CD8-positive, alpha-beta memory T cell (primary cell): ENCODE measurements at regions not wholly inside any gene's neighbourhood (a gene's known extent, or its start where the extent isn't known, plus 50 kb on each side); places are given as distances from the start of the nearest gene placed in this dataset.
"Not testable (repeated sequence)": the region's sequence is repeated elsewhere in the genome, so short reads cannot be mapped to it uniquely, and the experiment has no call there.

ENCODE experiments used
- CTCF ChIA-PET: fragments of 350-600 bp; sonication (Branson Sonifier 250); formaldehyde crosslinking; loops from one replicate; lab custom pipeline; 2021; ENCODE audit warnings: antibody characterized with exemption; lab: Charles Lee
- POLR2A ChIA-PET: fragments of 350-600 bp; sonication (Branson Sonifier 250); formaldehyde crosslinking; loops from one replicate; lab custom pipeline; 2021; ENCODE audit warnings: antibody characterized with exemption; lab: Charles Lee
- DNase-seq, 5 donors: peaks; one replicate each; pipeline versions ENCODE4 v3.0.0 to v3.0.0-alpha.2; 2020 to 2022; ENCODE audit warnings: mixed read lengths in 1 of 5
- H3K27ac ChIP-seq: one replicate; pipeline ENCODE4 v1.7.0; 2013; ENCODE audit warnings: low read depth, mild to moderate bottlenecking, low read length, moderate library complexity
- H3K27me3 ChIP-seq: 2 replicates; pipeline ENCODE4 v1.7.0; 2013; ENCODE audit warnings: low read length, mild to moderate bottlenecking; ENCODE audit not compliant: insufficient read depth, poor library complexity, severe bottlenecking
- H3K36me3 ChIP-seq: 2 replicates; pipeline ENCODE4 v1.7.0; 2013; ENCODE audit warnings: mild to moderate bottlenecking, low read length, moderate library complexity; ENCODE audit not compliant: insufficient read depth
- H3K4me1 ChIP-seq: 2 replicates; pipeline ENCODE4 v1.7.0; 2013; ENCODE audit warnings: mild to moderate bottlenecking, low read length, moderate library complexity; ENCODE audit not compliant: insufficient read depth
- H3K4me3 ChIP-seq: 2 replicates; pipeline ENCODE4 v1.7.0; 2013; ENCODE audit warnings: mild to moderate bottlenecking, low read length
- H3K9me3 ChIP-seq: 2 replicates; pipeline ENCODE4 v1.7.0; 2013; ENCODE audit warnings: mild to moderate bottlenecking, low read length
- H3K27ac Mint-ChIP-seq, 8 donors: one replicate each; pipeline ENCODE4 v1.8.0; 2020 to 2021; ENCODE audit warnings: mixed read lengths in 8 of 8, mild to moderate bottlenecking in 6 of 8, inconsistent platforms in 3 of 8, moderate library complexity in 3 of 8
- H3K27me3 Mint-ChIP-seq, 2 donors: one replicate each; pipeline ENCODE4 v1.8.0; 2020 to 2021; ENCODE audit warnings: mixed read lengths in 2 of 2, mild to moderate bottlenecking in 1 of 2, moderate library complexity in 1 of 2
- H3K36me3 Mint-ChIP-seq, 3 donors: one replicate each; pipeline ENCODE4 v1.8.0; 2020 to 2021; ENCODE audit warnings: mixed read lengths in 3 of 3, inconsistent platforms in 1 of 3, mild to moderate bottlenecking in 1 of 3
- H3K4me1 Mint-ChIP-seq, 3 donors: one replicate each; pipeline ENCODE4 v1.8.0; 2020 to 2021; ENCODE audit warnings: mixed read lengths in 3 of 3, inconsistent platforms in 1 of 3, mild to moderate bottlenecking in 1 of 3
- H3K4me3 Mint-ChIP-seq, 7 donors: one replicate each; pipeline ENCODE4 v1.8.0; 2020 to 2021; ENCODE audit warnings: mixed read lengths in 7 of 7, mild to moderate bottlenecking in 6 of 7, moderate library complexity in 4 of 7, inconsistent platforms in 2 of 7
- H3K9me3 Mint-ChIP-seq, 5 donors: one replicate each; pipeline ENCODE4 v1.8.0; 2020 to 2022; ENCODE audit warnings: mixed read lengths in 5 of 5, mild to moderate bottlenecking in 3 of 5, moderate library complexity in 2 of 5, inconsistent platforms in 1 of 5

GRCh38 chr9:26789959-26790358 is 102.6 kb downstream of the CAAP1 start:
- POLR2A ChIA-PET, result no interaction called here
- no peak for DNase-seq

GRCh38 chr9:26786564-26786963 is 106.0 kb downstream of the CAAP1 start:
- no peaks in the 10 kb centered on the region for H3K9me3 Mint-ChIP-seq
- POLR2A ChIA-PET, result no interaction called here

More at GRCh38 chr9:26789959-26790358, 102.6 kb downstream of the CAAP1 start:
- Mint-ChIP-seq H3K27me3 (peaks cover 0 to 3% of the 10 kb centered on the region in 2 donors), H3K36me3 (no peaks in the 10 kb centered on the region), H3K4me3 (no peak overlapping the region), H3K27ac (no peak overlapping the region), H3K4me1 (no peaks in the 10 kb centered on the region), H3K9me3 (peaks cover 0 to 5% (median 0%) of the 10 kb centered on the region in 5 donors)
- no peaks in the 10 kb centered on the region for H3K4me1 ChIP-seq
- no peaks in the 10 kb centered on the region for H3K9me3 ChIP-seq
- H3K27ac ChIP-seq, result no peak overlapping the region
- H3K4me3 ChIP-seq, result no peak overlapping the region
- H3K36me3 ChIP-seq, result no peaks in the 10 kb centered on the region
- H3K27me3 ChIP-seq, result no peaks in the 10 kb centered on the region
- CTCF ChIA-PET, result no interaction called here

DNA sequence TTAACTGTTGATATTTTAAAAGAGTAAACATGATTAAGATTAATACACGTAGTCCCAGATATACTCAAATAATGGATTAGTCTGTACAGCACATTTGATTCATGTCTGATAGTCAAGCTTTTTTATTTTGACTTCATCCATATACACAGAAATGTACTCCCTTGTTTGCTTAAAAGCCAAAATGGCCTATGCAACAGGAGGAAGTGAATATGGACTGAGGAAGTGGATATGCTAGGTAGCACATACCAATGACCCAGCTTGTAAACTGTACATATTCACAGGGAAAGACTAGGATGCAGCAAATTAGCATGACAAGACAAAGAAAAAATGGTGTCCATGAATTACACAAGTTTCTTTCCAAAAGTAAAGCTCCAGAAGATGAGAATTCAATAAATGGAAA is 109.7 kb downstream of the CAAP1 start:
- Histone ChIP-seq H3K27ac (no peak overlapping the region), H3K9me3 (no peaks in the 10 kb centered on the region), H3K4me1 (no peaks in the 10 kb centered on the region), H3K27me3 (no peaks in the 10 kb centered on the region), H3K4me3 (no peak overlapping the region), H3K36me3 (no peaks in the 10 kb centered on the region)
- CTCF ChIA-PET, result no interaction called here
- H3K27ac Mint-ChIP-seq, result no peak overlapping the region
- H3K27me3 Mint-ChIP-seq, result peaks cover 0 to 7% of the 10 kb centered on the region in 2 donors
- H3K36me3 Mint-ChIP-seq, result no peaks in the 10 kb centered on the region
- POLR2A ChIA-PET, result no interaction called here
- H3K9me3 Mint-ChIP-seq, result peaks cover 0 to 4% (median 2%) of the 10 kb centered on the region in 5 donors
- no peaks in the 10 kb centered on the region for H3K4me1 Mint-ChIP-seq
- DNase-seq, result no peak
- H3K4me3 Mint-ChIP-seq, result no peak overlapping the region

More at GRCh38 chr9:26786564-26786963, 106.0 kb downstream of the CAAP1 start:
- H3K36me3 ChIP-seq, result no peaks in the 10 kb centered on the region
- Mint-ChIP-seq H3K27ac (no peak overlapping the region), H3K4me1 (no peaks in the 10 kb centered on the region), H3K36me3 (no peaks in the 10 kb centered on the region), H3K27me3 (peaks cover 0 to 5% of the 10 kb centered on the region in 2 donors), H3K4me3 (no peak overlapping the region)
- H3K4me3 ChIP-seq, result no peak overlapping the region
- H3K9me3 ChIP-seq, result no peaks in the 10 kb centered on the region
- no peak overlapping the region for H3K27ac ChIP-seq
- CTCF ChIA-PET, result no interaction called here
- H3K27me3 ChIP-seq, result no peaks in the 10 kb centered on the region
- no peak for DNase-seq
- H3K4me1 ChIP-seq, result no peaks in the 10 kb centered on the region

DNA sequence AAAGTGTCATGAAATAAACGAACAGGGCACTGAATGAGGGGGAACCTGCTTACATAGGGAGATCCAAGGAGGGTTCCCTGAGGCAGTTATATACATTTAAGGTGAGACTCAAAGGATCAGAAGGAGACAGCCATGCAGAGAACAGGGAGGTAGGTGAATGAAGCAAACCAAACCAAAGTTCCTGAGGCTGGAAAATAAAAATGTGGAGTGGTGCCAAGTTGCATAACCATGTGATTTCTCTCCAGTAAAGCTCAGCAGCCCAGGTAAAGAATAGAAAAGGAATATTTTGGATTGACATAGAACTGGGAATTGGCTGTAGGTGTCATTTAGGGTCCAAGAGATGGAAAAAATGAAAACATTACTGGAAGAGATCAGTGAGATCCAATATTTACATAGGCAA is 110.7 kb downstream of the CAAP1 start:
- CTCF ChIA-PET, result no interaction called here
- Mint-ChIP-seq H3K9me3 (peaks cover 0 to 4% (median 2%) of the 10 kb centered on the region in 5 donors), H3K4me3 (no peak overlapping the region), H3K4me1 (no peaks in the 10 kb centered on the region), H3K27ac (no peak overlapping the region), H3K27me3 (peaks cover 0 to 7% of the 10 kb centered on the region in 2 donors), H3K36me3 (no peaks in the 10 kb centered on the region)
- no peaks in the 10 kb centered on the region for H3K4me1 ChIP-seq
- H3K9me3 ChIP-seq, result no peaks in the 10 kb centered on the region
- no peaks in the 10 kb centered on the region for H3K27me3 ChIP-seq
- H3K4me3 ChIP-seq, result no peak overlapping the region
- no peak overlapping the region for H3K27ac ChIP-seq
- POLR2A ChIA-PET, result no interaction called here
- DNase-seq, result no peak
- no peaks in the 10 kb centered on the region for H3K36me3 ChIP-seq

GRCh38 chr9:26780307-26780706 is 112.3 kb downstream of the CAAP1 start:
- DNase-seq, CTCF ChIA-PET, H3K9me3 Mint-ChIP-seq, H3K36me3 ChIP-seq, H3K27ac ChIP-seq, H3K27me3 Mint-ChIP-seq, H3K9me3 ChIP-seq, H3K4me1 ChIP-seq, H3K4me3 Mint-ChIP-seq, H3K4me1 Mint-ChIP-seq, POLR2A ChIA-PET, H3K36me3 Mint-ChIP-seq, H3K4me3 ChIP-seq, H3K27me3 ChIP-seq, H3K27ac Mint-ChIP-seq: not testable (repeated sequence)

- Histone ChIP-seq H3K27me3 (no peaks in the 10 kb centered on the region), H3K4me1 (no peaks in the 10 kb centered on the region), H3K4me3 (no peak overlapping the region), H3K9me3 (no peaks in the 10 kb centered on the region), H3K27ac (no peak overlapping the region), H3K36me3 (no peaks in the 10 kb centered on the region)
- Mint-ChIP-seq H3K27me3 (peaks cover 5 to 12% of the 10 kb centered on the region in 2 donors), H3K36me3 (peaks cover 0 to 4% (median 2%) of the 10 kb centered on the region in 3 donors), H3K4me1 (no peaks in the 10 kb centered on the region), H3K9me3 (peaks cover 0 to 8% (median 4%) of the 10 kb centered on the region in 5 donors), H3K27ac (no peak overlapping the region), H3K4me3 (peak overlapping the region in 1 of 7 donors; percentile 25)
- DNase-seq, result no peak
- CTCF ChIA-PET, result no interaction called here
- POLR2A ChIA-PET, result no interaction called here
These were observed 113.5 kb downstream of the CAAP1 start for GRCh38 chr9:26779062-26779461.

DNA sequence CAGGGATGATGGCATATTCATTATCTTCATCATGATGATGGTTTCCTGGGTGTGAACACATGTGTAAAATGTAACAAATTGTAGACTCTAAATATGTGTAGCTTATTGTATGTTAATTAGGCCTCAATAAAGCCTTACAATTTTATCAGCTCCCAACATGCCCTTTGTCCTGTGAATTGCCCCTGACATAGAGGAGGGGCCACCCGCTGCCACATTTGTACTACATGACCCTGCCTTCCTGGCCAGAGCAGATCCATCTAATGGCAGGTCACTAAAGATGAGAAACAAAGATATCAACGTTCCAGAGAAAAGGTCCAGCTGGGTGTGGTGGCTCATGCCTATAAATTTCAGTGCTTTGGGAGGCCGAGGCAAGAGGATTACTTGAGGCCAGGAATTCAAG is 117.2 kb downstream of the CAAP1 start:
- ChIA-PET POLR2A (no interaction called here), CTCF (no interaction called here)
- Mint-ChIP-seq H3K9me3 (peaks cover 0 to 8% (median 3%) of the 10 kb centered on the region in 5 donors), H3K27me3 (peaks cover 6 to 10% of the 10 kb centered on the region in 2 donors), H3K27ac (no peak overlapping the region), H3K36me3 (peaks cover 0 to 4% (median 2%) of the 10 kb centered on the region in 3 donors), H3K4me1 (no peaks in the 10 kb centered on the region), H3K4me3 (no peak overlapping the region)
- no peak for DNase-seq
- H3K36me3 ChIP-seq, result no peaks in the 10 kb centered on the region
- no peaks in the 10 kb centered on the region for H3K9me3 ChIP-seq
- H3K27ac ChIP-seq, result no peak overlapping the region
- no peaks in the 10 kb centered on the region for H3K4me1 ChIP-seq
- no peaks in the 10 kb centered on the region for H3K27me3 ChIP-seq
- no peak overlapping the region for H3K4me3 ChIP-seq

- Histone ChIP-seq H3K4me1 (no peaks in the 10 kb centered on the region), H3K36me3 (no peaks in the 10 kb centered on the region), H3K4me3 (no peak overlapping the region), H3K9me3 (no peaks in the 10 kb centered on the region), H3K27me3 (no peaks in the 10 kb centered on the region), H3K27ac (no peak overlapping the region)
- ChIA-PET CTCF (no interaction called here), POLR2A (no interaction called here)
- Mint-ChIP-seq H3K36me3 (peaks cover 0 to 4% (median 2%) of the 10 kb centered on the region in 3 donors), H3K4me1 (no peaks in the 10 kb centered on the region), H3K9me3 (peaks cover 0 to 8% (median 0%) of the 10 kb centered on the region in 5 donors), H3K27me3 (peaks cover 5 to 10% of the 10 kb centered on the region in 2 donors), H3K4me3 (no peak overlapping the region), H3K27ac (no peak overlapping the region)
- DNase-seq, result no peak
These were observed 119.5 kb downstream of the CAAP1 start for GRCh38 chr9:26773056-26773455.
